ENCODE measurements at regions not wholly inside any gene's neighbourhood (a gene's known extent, or its start where the extent isn't known, plus 50 kb on each side); places are given as distances from the start of the nearest gene placed in this dataset.

GRCh38 chr6:14309951-14310445 is 192.4 kb downstream of the CD83 start:
- TF ChIP-seq CTCF (conservative IDR thresholded peaks at IDR 0.05 in 1 of 2, IDR thresholded peaks at IDR 0.05 in 1 of 2; ENCODE audit: low read depth in 1 of 2, low read length in 2 of 2) = no peak
- no peak for TF ChIP-seq EZH2 (IDR thresholded peaks at IDR 0.05; ENCODE audit: low read length, missing control alignments)
